Small intestine (tissue), 7 donors: ENCODE measurements at regions not wholly inside any gene's neighbourhood (a gene's known extent, or its start where the extent isn't known, plus 50 kb on each side); places are given as distances from the start of the nearest gene placed in this dataset.

Source experiments
- DNase-seq, 2 donors: peaks; one replicate each; pipeline versions ENCODE4 v3.0.0 to v3.0.0-alpha.2; 2013
- FAIRE-seq: peaks from 2 replicates; lab custom pipeline; 2012; peaks lifted over from hg19 to GRCh38; lab: Jason Lieb, UNC
- H3K27ac ChIP-seq, 3 donors: one replicate each; pipeline ENCODE4 v1.5.1; 2013; ENCODE audit warnings: low read length in 2 of 3, mild to moderate bottlenecking in 2 of 3, control low read depth in 1 of 3, inconsistent platforms in 1 of 3, low read depth in 1 of 3, moderate library complexity in 1 of 3
- H3K27me3 ChIP-seq, 3 donors: one replicate each; pipeline ENCODE4 v1.6.1; 2013; ENCODE audit warnings: low read length in 3 of 3, inconsistent platforms in 1 of 3; ENCODE audit not compliant: control insufficient read depth in 3 of 3, insufficient read depth in 3 of 3
- H3K36me3 ChIP-seq, 3 donors: one replicate each; pipeline ENCODE4 v1.6.1; 2013; ENCODE audit warnings: low read length in 3 of 3, inconsistent platforms in 1 of 3, low read depth in 1 of 3, mild to moderate bottlenecking in 1 of 3, moderate library complexity in 1 of 3; ENCODE audit not compliant: control insufficient read depth in 3 of 3, insufficient read depth in 2 of 3
- H3K4me1 ChIP-seq, 3 donors: one replicate each; pipeline ENCODE4 v1.6.1; 2013; ENCODE audit warnings: low read length in 2 of 3, inconsistent platforms in 1 of 3, low read depth in 1 of 3, mild to moderate bottlenecking in 1 of 3, moderate library complexity in 1 of 3; ENCODE audit not compliant: control insufficient read depth in 3 of 3, insufficient read depth in 2 of 3
- H3K4me3 ChIP-seq, 3 donors: one replicate each; pipeline ENCODE4 v1.5.1; 2013; ENCODE audit warnings: low read length in 3 of 3, control low read depth in 1 of 3, inconsistent platforms in 1 of 3, low read depth in 1 of 3, mild to moderate bottlenecking in 1 of 3, moderate library complexity in 1 of 3
- H3K9me3 ChIP-seq, 2 donors: one replicate each; pipeline ENCODE4 v1.6.1; 2013; ENCODE audit warnings: low read depth in 1 of 2, low read length in 1 of 2; ENCODE audit not compliant: control insufficient read depth in 2 of 2, insufficient read depth in 1 of 2
- whole genome bisulfite sequencing, 3 donors: extraction: QIAGEN DNeasy Blood & Tissue Kit; methylation state at CpG; one replicate each; pipeline ENCODE4 v1.1.7; 2013; 5-methylcytosine and 5-hydroxymethylcytosine counted together
- donor health status: healthy with polysubstance abuse.
- donor health status: control.
- donor health status: control.
- donor health status: Bipolar disorder and iron deficiency.
- donor health status: healthy.

- 12 to 45% (median 13%) methylated on average over 1 of the region's 1 CpG for WGBS, 3 donors
- FAIRE-seq (no peak), DNase-seq (peak in 1 of 2 donors; percentile 72)
- peaks cover 0 to 17% (median 0%) of the 10 kb centered on the region in 3 donors for H3K4me1 ChIP-seq
- no peaks in the 10 kb centered on the region for H3K36me3 ChIP-seq
- H3K27ac ChIP-seq, result no peak overlapping the region
- H3K9me3 ChIP-seq, result peaks cover 0 to 9% of the 10 kb centered on the region in 2 donors
- H3K4me3 ChIP-seq, result no peak overlapping the region
- no peaks in the 10 kb centered on the region for H3K27me3 ChIP-seq
Observed at GRCh38 chrX:43556207-43556606, 99.9 kb upstream of the MAOA start.

GRCh38 chrX:43557792-43558191 is 98.3 kb upstream of the MAOA start:
- Histone ChIP-seq H3K9me3 (peaks cover 0 to 16% of the 10 kb centered on the region in 2 donors), H3K4me3 (no peak overlapping the region), H3K4me1 (peaks cover 0 to 8% (median 0%) of the 10 kb centered on the region in 3 donors), H3K36me3 (no peaks in the 10 kb centered on the region), H3K27me3 (no peaks in the 10 kb centered on the region), H3K27ac (no peak overlapping the region)
- WGBS, 3 donors, result 1 to 9% (median 8%) methylated on average over 4 of the region's 4 CpGs
- FAIRE-seq (peak; percentile 96), DNase-seq (peak; percentile 59 to 69)

- peak overlapping the region in 1 of 3 donors; percentile 58 for H3K27ac ChIP-seq
- DNase-seq (peak; percentile 60 to 64), FAIRE-seq (no peak)
- H3K4me3 ChIP-seq, result no peak overlapping the region
- WGBS, 3 donors, result 47 to 50% (median 47%) methylated on average over 2 of the region's 2 CpGs
- H3K9me3 ChIP-seq, result peaks cover 0 to 19% of the 10 kb centered on the region in 2 donors
- no peaks in the 10 kb centered on the region for H3K27me3 ChIP-seq
- H3K36me3 ChIP-seq, result no peaks in the 10 kb centered on the region
- H3K4me1 ChIP-seq, result peaks cover 0 to 5% (median 0%) of the 10 kb centered on the region in 3 donors
Observed at GRCh38 chrX:43559644-43560043, 96.5 kb upstream of the MAOA start.

DNA sequence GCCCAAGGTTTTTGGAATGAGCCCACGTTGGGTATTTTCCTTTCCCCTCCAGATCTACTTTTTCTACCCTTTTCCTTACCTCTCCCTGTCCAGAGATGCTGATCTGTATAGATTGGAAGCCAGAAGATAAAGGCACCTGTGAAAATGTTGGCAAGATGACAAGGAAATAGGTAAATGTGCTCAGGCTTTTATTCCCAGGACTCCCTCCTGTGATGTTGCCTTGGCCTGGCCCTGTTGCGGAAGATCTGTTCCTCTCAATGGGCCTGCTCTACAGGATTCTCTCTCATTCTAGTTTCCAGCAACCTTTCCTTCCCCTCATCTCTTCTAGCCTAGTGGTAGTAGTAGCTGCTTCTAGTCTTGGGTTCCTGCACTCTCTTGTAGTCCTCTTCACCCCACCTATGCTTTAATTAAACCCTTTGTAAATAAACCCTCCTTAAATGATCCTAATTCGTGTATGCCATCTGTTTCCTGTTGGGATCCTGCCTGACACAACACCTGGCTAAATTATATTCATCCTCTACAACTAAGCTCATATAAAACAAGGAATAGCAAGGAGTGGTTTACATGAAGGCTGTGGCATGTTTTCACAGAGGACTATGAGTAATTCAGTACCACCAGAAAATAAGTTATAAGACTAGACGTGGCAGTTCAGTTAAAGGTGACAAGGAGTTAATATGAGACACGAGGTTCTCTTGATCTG is 95.7 kb upstream of the MAOA start:
- Histone ChIP-seq H3K4me1 (peaks cover 0 to 5% (median 0%) of the 10 kb centered on the region in 3 donors), H3K36me3 (no peaks in the 10 kb centered on the region), H3K27me3 (no peaks in the 10 kb centered on the region), H3K4me3 (no peak overlapping the region), H3K9me3 (peaks cover 0 to 17% of the 10 kb centered on the region in 2 donors), H3K27ac (peak overlapping the region in 1 of 3 donors; percentile 58)
- DNase-seq (peak in 1 of 2 donors; percentile 55), FAIRE-seq (no peak)
- WGBS, 3 donors, result 13 to 52% (median 31%) methylated on average over 5 of the region's 5 CpGs

DNA sequence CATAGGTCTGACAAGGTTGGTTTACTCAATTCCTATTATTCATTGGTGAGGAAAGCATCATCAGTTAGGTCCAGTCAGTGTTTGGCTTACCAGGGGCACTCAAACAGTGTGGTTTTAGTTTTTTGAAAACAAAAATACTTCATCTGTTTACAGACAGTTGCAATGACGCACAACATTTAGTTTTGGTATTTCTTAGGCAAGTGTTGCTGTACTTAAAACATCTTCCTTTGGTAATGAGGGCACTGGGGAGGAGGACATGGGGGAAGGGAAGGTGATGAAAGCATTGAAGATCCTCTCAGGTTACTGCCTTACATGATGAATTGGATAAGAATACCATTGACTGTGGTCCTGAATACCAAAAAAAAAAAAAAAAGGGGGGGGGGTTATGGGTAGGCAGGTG is 93.7 kb upstream of the MAOA start:
- peaks cover 0 to 10% of the 10 kb centered on the region in 2 donors for H3K9me3 ChIP-seq
- 69 to 100% (median 74%) methylated on average over 1 of the region's 1 CpG for WGBS, 3 donors
- no peak for FAIRE-seq

GRCh38 chrX:43564953-43565352 is 91.1 kb upstream of the MAOA start:
- Histone ChIP-seq H3K36me3 (no peaks in the 10 kb centered on the region), H3K4me3 (no peak overlapping the region), H3K9me3 (peaks cover 0 to 10% of the 10 kb centered on the region in 2 donors), H3K4me1 (peaks cover 0 to 5% (median 0%) of the 10 kb centered on the region in 3 donors), H3K27me3 (no peaks in the 10 kb centered on the region), H3K27ac (no peak overlapping the region)
- FAIRE-seq (no peak), DNase-seq (no peak)
- 76 to 90% (median 85%) methylated on average over 2 of the region's 2 CpGs for WGBS, 3 donors

More for the DNA sequence above, 93.7 kb upstream of the MAOA start:
- H3K27me3 ChIP-seq, result no peaks in the 10 kb centered on the region
- H3K4me1 ChIP-seq, result peaks cover 0 to 5% (median 0%) of the 10 kb centered on the region in 3 donors
- H3K36me3 ChIP-seq, result no peaks in the 10 kb centered on the region
- no peak overlapping the region for H3K4me3 ChIP-seq
- DNase-seq, result no peak
- no peak overlapping the region for H3K27ac ChIP-seq

DNA sequence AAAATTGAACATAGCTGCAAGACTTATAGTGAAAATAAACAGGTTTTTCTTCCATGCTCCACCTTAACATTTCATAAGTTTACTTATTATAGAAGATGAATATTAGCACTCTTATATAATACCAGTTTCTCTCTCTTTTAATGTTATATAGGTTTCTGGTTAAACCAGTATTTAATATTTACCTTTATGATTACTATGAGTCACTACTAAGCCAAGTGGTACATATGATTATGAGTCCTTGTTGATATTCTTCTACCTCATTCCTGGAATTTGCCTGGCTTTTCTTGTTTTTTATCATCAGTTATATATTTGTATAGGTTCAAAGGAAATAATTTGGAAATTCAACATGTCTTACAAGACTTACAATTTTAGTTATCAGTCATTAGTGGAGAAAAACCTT is 89.9 kb upstream of the MAOA start:
- Histone ChIP-seq H3K9me3 (peaks cover 0 to 10% of the 10 kb centered on the region in 2 donors), H3K4me3 (no peak overlapping the region), H3K36me3 (no peaks in the 10 kb centered on the region), H3K27me3 (no peaks in the 10 kb centered on the region), H3K4me1 (no peaks in the 10 kb centered on the region), H3K27ac (no peak overlapping the region)
- peak; percentile 30 for FAIRE-seq
- DNase-seq, result no peak

- FAIRE-seq, result no peak
- Histone ChIP-seq H3K9me3 (no peaks in the 10 kb centered on the region), H3K4me1 (no peaks in the 10 kb centered on the region), H3K27ac (no peak overlapping the region), H3K27me3 (no peaks in the 10 kb centered on the region), H3K4me3 (no peak overlapping the region), H3K36me3 (no peaks in the 10 kb centered on the region)
- no peak for DNase-seq
Observed at GRCh38 chrX:43573441-43574015, 82.6 kb upstream of the MAOA start.
